HL-60 (cell line): ENCODE measurements at regions not wholly inside any gene's neighbourhood (a gene's known extent, or its start where the extent isn't known, plus 50 kb on each side); places are given as distances from the start of the nearest gene placed in this dataset.

Source experiments
- DNase-seq, 2 experiments: peaks; one replicate each; pipeline ENCODE4 v3.0.0-alpha.2; 2010 to 2020; ENCODE audit warnings: low read depth in 1 of 2, low spot score in 1 of 2
- H3K27ac ChIP-seq: fragments of 250-450 bp; sonication (Bioruptor Pico); replicated peaks from 2 replicates; pipeline ENCODE4 v1.5.1; 2020; ENCODE audit warnings: mild to moderate bottlenecking, moderate library complexity
- H3K27me3 ChIP-seq: fragments of 250-450 bp; sonication (Bioruptor Pico); 2 replicates; pipeline ENCODE4 v1.5.1; 2021; ENCODE audit warnings: mild to moderate bottlenecking, moderate library complexity; ENCODE audit not compliant: insufficient read depth, poor library complexity, severe bottlenecking
- H3K4me3 ChIP-seq: replicated peaks from 2 replicates; pipeline ENCODE4 v1.5.1; 2011; ENCODE audit warnings: mild to moderate bottlenecking, control low read depth, low read length; ENCODE audit not compliant: insufficient read depth
- GABPA ChIP-seq: IDR thresholded peaks from 2 replicates; pipeline ENCODE4 v1.6.1; 2012; ENCODE audit warnings: low read depth
- POLR2AphosphoS5 ChIP-seq: IDR thresholded peaks from 2 replicates; pipeline ENCODE4 v1.6.1; 2012; ENCODE audit warnings: low read depth
- SPI1 ChIP-seq: IDR thresholded peaks from 2 replicates; pipeline ENCODE4 v1.6.1; 2012; ENCODE audit warnings: low read depth, mild to moderate bottlenecking, borderline replicate concordance
- TF ChIP-seq, protein P1 (sequence below): IDR thresholded peaks from 2 replicates; pipeline ENCODE4 v1.6.1; 2012; ENCODE audit warnings: low read depth; ENCODE audit not compliant: insufficient replicate concordance
- TF ChIP-seq, protein P2 (sequence below): IDR thresholded peaks from one replicate; pipeline ENCODE4 v1.5.1; 2011; ENCODE audit warnings: low read length, control low read depth, inconsistent platforms; ENCODE audit not compliant: insufficient read depth

DNA sequence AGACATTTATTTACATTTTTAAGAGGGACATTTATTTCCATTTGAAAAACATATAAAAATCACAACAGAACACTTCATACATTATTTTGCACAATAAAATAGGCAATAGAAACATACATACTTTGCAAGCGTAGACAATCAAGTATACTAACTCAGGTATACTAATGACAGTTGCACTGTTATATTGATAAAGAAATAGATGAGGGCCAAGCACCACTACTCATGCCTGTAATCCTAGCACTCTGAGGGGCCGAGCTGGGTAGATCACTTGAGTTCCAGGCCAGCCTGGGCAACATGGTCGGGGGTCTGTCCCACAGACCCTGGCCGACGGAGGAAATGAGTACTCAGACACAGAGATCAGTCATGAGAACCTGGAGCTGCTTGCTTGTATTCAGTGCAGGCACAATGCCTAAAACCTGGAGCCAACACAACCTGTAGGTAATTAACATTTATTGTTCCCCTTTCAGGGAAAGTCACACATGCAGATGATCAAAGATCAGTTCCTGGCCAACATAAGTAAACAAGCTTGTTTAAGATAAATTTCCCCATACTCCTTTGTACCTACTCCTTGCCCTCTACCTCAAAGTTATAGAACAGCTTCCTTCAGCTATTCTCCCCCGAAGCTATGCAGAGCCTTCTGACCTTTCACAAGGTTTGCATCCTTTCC is 1960.2 kb downstream of the SUCLG1 start:
- DNase-seq = no peak
- TF ChIP-seq POLR2AphosphoS5 (no peak), SPI1 (no peak)
- TF ChIP-seq, protein P1, sequence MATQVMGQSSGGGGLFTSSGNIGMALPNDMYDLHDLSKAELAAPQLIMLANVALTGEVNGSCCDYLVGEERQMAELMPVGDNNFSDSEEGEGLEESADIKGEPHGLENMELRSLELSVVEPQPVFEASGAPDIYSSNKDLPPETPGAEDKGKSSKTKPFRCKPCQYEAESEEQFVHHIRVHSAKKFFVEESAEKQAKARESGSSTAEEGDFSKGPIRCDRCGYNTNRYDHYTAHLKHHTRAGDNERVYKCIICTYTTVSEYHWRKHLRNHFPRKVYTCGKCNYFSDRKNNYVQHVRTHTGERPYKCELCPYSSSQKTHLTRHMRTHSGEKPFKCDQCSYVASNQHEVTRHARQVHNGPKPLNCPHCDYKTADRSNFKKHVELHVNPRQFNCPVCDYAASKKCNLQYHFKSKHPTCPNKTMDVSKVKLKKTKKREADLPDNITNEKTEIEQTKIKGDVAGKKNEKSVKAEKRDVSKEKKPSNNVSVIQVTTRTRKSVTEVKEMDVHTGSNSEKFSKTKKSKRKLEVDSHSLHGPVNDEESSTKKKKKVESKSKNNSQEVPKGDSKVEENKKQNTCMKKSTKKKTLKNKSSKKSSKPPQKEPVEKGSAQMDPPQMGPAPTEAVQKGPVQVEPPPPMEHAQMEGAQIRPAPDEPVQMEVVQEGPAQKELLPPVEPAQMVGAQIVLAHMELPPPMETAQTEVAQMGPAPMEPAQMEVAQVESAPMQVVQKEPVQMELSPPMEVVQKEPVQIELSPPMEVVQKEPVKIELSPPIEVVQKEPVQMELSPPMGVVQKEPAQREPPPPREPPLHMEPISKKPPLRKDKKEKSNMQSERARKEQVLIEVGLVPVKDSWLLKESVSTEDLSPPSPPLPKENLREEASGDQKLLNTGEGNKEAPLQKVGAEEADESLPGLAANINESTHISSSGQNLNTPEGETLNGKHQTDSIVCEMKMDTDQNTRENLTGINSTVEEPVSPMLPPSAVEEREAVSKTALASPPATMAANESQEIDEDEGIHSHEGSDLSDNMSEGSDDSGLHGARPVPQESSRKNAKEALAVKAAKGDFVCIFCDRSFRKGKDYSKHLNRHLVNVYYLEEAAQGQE = no peak
- Histone ChIP-seq H3K4me3 (no peak overlapping the region), H3K27ac (no peak overlapping the region), H3K27me3 (no peaks in the 10 kb centered on the region)

DNA sequence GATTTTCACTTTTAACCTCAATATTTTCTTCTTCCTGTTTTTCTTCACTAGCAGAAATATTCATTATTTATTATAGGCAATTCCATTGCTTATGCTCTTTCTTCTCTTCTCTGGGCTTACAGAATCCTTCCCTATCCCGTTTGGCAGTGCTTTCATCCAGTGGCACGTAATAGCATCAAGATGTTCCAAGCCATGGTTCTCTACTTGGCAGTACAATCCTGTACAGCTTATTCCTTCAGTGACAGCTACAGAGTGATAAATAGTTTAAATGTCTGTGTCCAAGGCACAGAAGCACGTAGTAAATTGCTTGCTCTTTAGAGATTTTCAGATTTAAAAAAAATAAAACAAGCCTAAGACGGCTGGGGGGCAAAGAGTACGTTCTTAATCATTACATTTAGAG is 1964.3 kb downstream of the SUCLG1 start:
- H3K27ac ChIP-seq = no peak overlapping the region
- no peak overlapping the region for H3K4me3 ChIP-seq
- H3K27me3 ChIP-seq = no peaks in the 10 kb centered on the region
- DNase-seq = no peak
- TF ChIP-seq SPI1 = no peak
- TF ChIP-seq POLR2AphosphoS5 = no peak
- TF ChIP-seq, protein P1 = no peak
- no peak for TF ChIP-seq GABPA
- TF ChIP-seq, protein P2, sequence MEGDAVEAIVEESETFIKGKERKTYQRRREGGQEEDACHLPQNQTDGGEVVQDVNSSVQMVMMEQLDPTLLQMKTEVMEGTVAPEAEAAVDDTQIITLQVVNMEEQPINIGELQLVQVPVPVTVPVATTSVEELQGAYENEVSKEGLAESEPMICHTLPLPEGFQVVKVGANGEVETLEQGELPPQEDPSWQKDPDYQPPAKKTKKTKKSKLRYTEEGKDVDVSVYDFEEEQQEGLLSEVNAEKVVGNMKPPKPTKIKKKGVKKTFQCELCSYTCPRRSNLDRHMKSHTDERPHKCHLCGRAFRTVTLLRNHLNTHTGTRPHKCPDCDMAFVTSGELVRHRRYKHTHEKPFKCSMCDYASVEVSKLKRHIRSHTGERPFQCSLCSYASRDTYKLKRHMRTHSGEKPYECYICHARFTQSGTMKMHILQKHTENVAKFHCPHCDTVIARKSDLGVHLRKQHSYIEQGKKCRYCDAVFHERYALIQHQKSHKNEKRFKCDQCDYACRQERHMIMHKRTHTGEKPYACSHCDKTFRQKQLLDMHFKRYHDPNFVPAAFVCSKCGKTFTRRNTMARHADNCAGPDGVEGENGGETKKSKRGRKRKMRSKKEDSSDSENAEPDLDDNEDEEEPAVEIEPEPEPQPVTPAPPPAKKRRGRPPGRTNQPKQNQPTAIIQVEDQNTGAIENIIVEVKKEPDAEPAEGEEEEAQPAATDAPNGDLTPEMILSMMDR = no peak

DNA sequence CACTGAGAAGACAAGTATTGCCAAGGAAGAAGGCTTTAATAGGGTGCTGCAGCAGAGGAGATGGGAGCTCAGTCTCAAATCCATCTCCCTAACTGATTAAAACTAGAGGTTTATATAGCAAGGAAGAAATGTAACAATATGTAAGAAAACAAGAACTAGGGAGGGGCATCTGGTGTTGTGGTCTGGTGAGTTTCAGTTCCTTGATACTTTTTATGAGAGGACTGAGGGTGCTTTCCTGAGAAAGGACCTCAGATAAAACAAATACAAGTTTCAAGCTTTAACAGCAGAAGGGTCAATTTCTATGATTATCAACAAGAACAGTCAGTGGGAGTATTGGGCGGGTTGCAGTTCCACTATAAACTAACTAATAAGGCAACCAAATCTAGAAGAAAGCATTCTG is 1967.5 kb downstream of the SUCLG1 start:
- Histone ChIP-seq H3K4me3 (no peak overlapping the region), H3K27ac (no peak overlapping the region), H3K27me3 (no peaks in the 10 kb centered on the region)
- DNase-seq = no peak
- no peak for TF ChIP-seq POLR2AphosphoS5
- TF ChIP-seq GABPA = no peak
- TF ChIP-seq, protein P1 = no peak
- TF ChIP-seq SPI1 = no peak
- TF ChIP-seq, protein P2 = no peak
